HUDEP-2 (cell line): ENCODE measurements at regions not wholly inside any gene's neighbourhood (a gene's known extent, or its start where the extent isn't known, plus 50 kb on each side); places are given as distances from the start of the nearest gene placed in this dataset.

Experiments
- DNase-seq, 76 experiments: peaks; one replicate each; lab custom pipeline; 2025; ENCODE audit not compliant: unreplicated experiment in 76 of 76; lab: John Stamatoyannopoulos, UW

GRCh38 chr4:3705236-3705987 lies 60.8 kb upstream of the ADRA2C start:
- DNase-seq = no peak

- DNase-seq = no peak
Observed at GRCh38 chr4:3704669-3705068, 61.5 kb upstream of the ADRA2C start.

GRCh38 chr4:3703677-3704521 lies 62.3 kb upstream of the ADRA2C start:
- no peak for DNase-seq

- DNase-seq = no peak
Observed at GRCh38 chr4:3703343-3703676, 62.9 kb upstream of the ADRA2C start.

GRCh38 chr4:3702561-3703221 lies 63.5 kb upstream of the ADRA2C start:
- no peak for DNase-seq

GRCh38 chr4:3701736-3702560 lies 64.2 kb upstream of the ADRA2C start:
- no peak for DNase-seq

- DNase-seq = no peak
Observed at GRCh38 chr4:3701271-3701734, 64.9 kb upstream of the ADRA2C start.

GRCh38 chr4:3700736-3701135 lies 65.4 kb upstream of the ADRA2C start:
- DNase-seq = no peak

- no peak for DNase-seq
Observed at GRCh38 chr4:3700223-3700622, 66.0 kb upstream of the ADRA2C start.

GRCh38 chr4:3699678-3700077 lies 66.5 kb upstream of the ADRA2C start:
- DNase-seq = no peak

GRCh38 chr4:3699261-3699660 lies 66.9 kb upstream of the ADRA2C start:
- DNase-seq = no peak

- no peak for DNase-seq
Observed at GRCh38 chr4:3697033-3697432, 69.2 kb upstream of the ADRA2C start.

- no peak for DNase-seq
Observed at GRCh38 chr4:3690551-3691152, 75.5 kb upstream of the ADRA2C start.

GRCh38 chr4:3689576-3690550 lies 76.3 kb upstream of the ADRA2C start:
- DNase-seq = no peak

GRCh38 chr4:3689006-3689405 lies 77.2 kb upstream of the ADRA2C start:
- no peak for DNase-seq

GRCh38 chr4:3688018-3688998 lies 77.9 kb upstream of the ADRA2C start:
- DNase-seq = no peak

GRCh38 chr4:3687538-3687937 lies 78.6 kb upstream of the ADRA2C start:
- DNase-seq = no peak

- peak in 1 of 76 experiments; percentile 7 for DNase-seq
Observed at GRCh38 chr4:3686753-3687152, 79.4 kb upstream of the ADRA2C start.
